Transverse colon (tissue), 4 donors: ENCODE measurements at regions not wholly inside any gene's neighbourhood (a gene's known extent, or its start where the extent isn't known, plus 50 kb on each side); places are given as distances from the start of the nearest gene placed in this dataset.

ENCODE experiments used
- DNase-seq: peaks from one replicate; pipeline ENCODE4 v3.0.0-alpha.2; 2019
- H3K27ac ChIP-seq, 4 donors: fragments of 200-600 bp; sonication (generic); 2 replicates each; pipeline ENCODE4 v1.5.1; 2016 to 2018; ENCODE audit warnings: inconsistent platforms in 4 of 4
- H3K27me3 ChIP-seq: fragments of 200-600 bp; sonication (generic); 2 replicates; pipeline ENCODE4 v1.5.1; 2017; ENCODE audit warnings: inconsistent platforms
- H3K36me3 ChIP-seq, 4 donors: fragments of 200-600 bp; sonication (generic); 2 replicates each; pipeline ENCODE4 v1.5.1; 2017 to 2019; ENCODE audit warnings: inconsistent platforms in 4 of 4
- H3K4me1 ChIP-seq, 4 donors: fragments of 200-600 bp; sonication (generic); 2 replicates each; pipeline ENCODE4 v1.5.1; 2017 to 2020; ENCODE audit warnings: inconsistent platforms in 4 of 4
- H3K4me3 ChIP-seq, 4 donors: fragments of 200-600 bp; sonication (generic); 1 replicate in 1 of 4; 2 replicates in 3 of 4; pipeline versions ENCODE4 v1.5.1 to v1.6.1; 2017 to 2019; ENCODE audit warnings: inconsistent platforms in 4 of 4
- H3K9me3 ChIP-seq, 2 donors: fragments of 200-600 bp; sonication (generic); 2 replicates each; pipeline ENCODE4 v1.5.1; 2017 to 2019; ENCODE audit warnings: inconsistent platforms in 2 of 2
- EP300 ChIP-seq: sonication (generic); formaldehyde crosslinking; IDR thresholded peaks from one replicate; pipeline ENCODE4 v1.6.1; 2017; ENCODE audit warnings: antibody characterized with exemption, low read depth
- POLR2A ChIP-seq: fragments of 450-650 bp; IDR thresholded peaks from one replicate; pipeline ENCODE4 v1.6.1; 2016; ENCODE audit warnings: antibody characterized with exemption, mild to moderate bottlenecking, moderate library complexity
- POLR2AphosphoS5 ChIP-seq, 3 donors: sonication (generic); formaldehyde crosslinking; IDR thresholded peaks; one replicate each; pipeline ENCODE4 v1.6.1; 2016; ENCODE audit warnings: antibody characterized with exemption in 3 of 3
- WGBS, 2 donors: methylation state at CpG; one replicate each; pipeline ENCODE4 v1.1.5; 2018; ENCODE audit warnings: low coverage in 1 of 2; 5-methylcytosine and 5-hydroxymethylcytosine counted together
- in situ Hi-C, 4 donors: fragments of 200-750 bp; cut with MboI; loops; one replicate each; pipeline versions ENCODE4 v1.15.0 to v1.15.1; 2017; ENCODE audit warnings: low sequenced_read_pairs in 3 of 4, low pct_ligation_motif_present in 1 of 4, low pct_unique_long_range_greater_than_20kb in 1 of 4
- intact Hi-C: fragments of 100-400 bp; cut with DNase I; formaldehyde crosslinking; loops from one replicate; pipeline ENCODE4 v1.15.1; 2023; ENCODE audit warnings: low total_unique reads
- TF ChIP-seq, protein P1 (sequence below), 5 experiments: fragments of 200-600 bp in 3 of 5; fragments of 450-650 bp in 2 of 5; sonication (generic) in 3 of 5; IDR thresholded peaks; 1 replicate in 2 of 5; 2 replicates in 3 of 5; pipeline ENCODE4 v1.5.1; 2016 to 2017; ENCODE audit warnings: antibody characterized with exemption in 5 of 5, inconsistent platforms in 3 of 5, mild to moderate bottlenecking in 2 of 5, moderate library complexity in 1 of 5

- Histone ChIP-seq H3K4me3 (no peak overlapping the region), H3K36me3 (no peaks in the 10 kb centered on the region), H3K9me3 (peaks cover 0 to 2% of the 10 kb centered on the region in 2 donors), H3K27me3 (no peaks in the 10 kb centered on the region), H3K27ac (no peak overlapping the region), H3K4me1 (no peaks in the 10 kb centered on the region)
- in situ Hi-C loops: no loop called here
- TF ChIP-seq EP300 (no peak), POLR2A (no peak), POLR2AphosphoS5 (IDR thresholded peaks at IDR 0.05) (no peak)
- TF ChIP-seq, protein P1, sequence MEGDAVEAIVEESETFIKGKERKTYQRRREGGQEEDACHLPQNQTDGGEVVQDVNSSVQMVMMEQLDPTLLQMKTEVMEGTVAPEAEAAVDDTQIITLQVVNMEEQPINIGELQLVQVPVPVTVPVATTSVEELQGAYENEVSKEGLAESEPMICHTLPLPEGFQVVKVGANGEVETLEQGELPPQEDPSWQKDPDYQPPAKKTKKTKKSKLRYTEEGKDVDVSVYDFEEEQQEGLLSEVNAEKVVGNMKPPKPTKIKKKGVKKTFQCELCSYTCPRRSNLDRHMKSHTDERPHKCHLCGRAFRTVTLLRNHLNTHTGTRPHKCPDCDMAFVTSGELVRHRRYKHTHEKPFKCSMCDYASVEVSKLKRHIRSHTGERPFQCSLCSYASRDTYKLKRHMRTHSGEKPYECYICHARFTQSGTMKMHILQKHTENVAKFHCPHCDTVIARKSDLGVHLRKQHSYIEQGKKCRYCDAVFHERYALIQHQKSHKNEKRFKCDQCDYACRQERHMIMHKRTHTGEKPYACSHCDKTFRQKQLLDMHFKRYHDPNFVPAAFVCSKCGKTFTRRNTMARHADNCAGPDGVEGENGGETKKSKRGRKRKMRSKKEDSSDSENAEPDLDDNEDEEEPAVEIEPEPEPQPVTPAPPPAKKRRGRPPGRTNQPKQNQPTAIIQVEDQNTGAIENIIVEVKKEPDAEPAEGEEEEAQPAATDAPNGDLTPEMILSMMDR (IDR thresholded peaks at IDR 0.05): no peak
- intact Hi-C loops: no loop called here
- DNase-seq: no peak
Observed at GRCh38 chr5:97891971-97892370, 708.9 kb upstream of the RIOK2 start.

- intact Hi-C loops (no loop called here), in situ Hi-C loops (no loop called here)
- H3K4me3 ChIP-seq: no peak overlapping the region
- H3K27ac ChIP-seq: no peak overlapping the region
- WGBS, 2 donors: 75 to 90% methylated on average over 2 of the region's 2 CpGs
- H3K4me1 ChIP-seq: peaks cover 0 to 6% (median 0%) of the 10 kb centered on the region in 4 donors
- TF ChIP-seq POLR2AphosphoS5 (IDR thresholded peaks at IDR 0.05): no peak
- TF ChIP-seq POLR2A: no peak
- TF ChIP-seq, protein P1 (IDR thresholded peaks at IDR 0.05): no peak
- TF ChIP-seq EP300: no peak
- DNase-seq: no peak
- H3K27me3 ChIP-seq: no peaks in the 10 kb centered on the region
- H3K36me3 ChIP-seq: no peaks in the 10 kb centered on the region
- peaks cover 3 to 17% of the 10 kb centered on the region in 2 donors for H3K9me3 ChIP-seq
Observed at GRCh38 chr5:97903742-97904141, 720.7 kb upstream of the RIOK2 start.

DNA sequence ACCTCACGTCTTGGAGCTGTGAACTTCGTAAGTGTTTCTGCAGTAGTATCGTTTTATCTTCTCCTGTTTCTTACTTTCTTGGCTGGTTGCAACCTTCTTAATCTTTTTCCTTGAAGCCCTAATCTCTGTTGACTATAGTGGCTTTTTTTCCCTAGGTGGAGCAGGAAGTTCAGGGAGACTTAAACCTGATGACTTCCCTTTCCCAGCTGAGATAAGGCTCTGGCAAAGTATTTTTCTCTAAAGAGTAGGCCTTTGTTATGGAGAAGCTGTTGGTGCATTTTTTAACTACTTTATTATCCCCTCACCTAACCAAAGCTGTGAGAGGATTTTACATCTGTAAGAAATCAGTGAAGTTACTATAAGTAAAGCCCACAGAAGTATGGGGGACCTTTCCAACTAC, 723.1 kb upstream of the RIOK2 start:
- Histone ChIP-seq H3K27ac (no peak overlapping the region), H3K4me3 (no peak overlapping the region), H3K9me3 (peaks cover 3 to 17% of the 10 kb centered on the region in 2 donors), H3K27me3 (no peaks in the 10 kb centered on the region), H3K36me3 (no peaks in the 10 kb centered on the region), H3K4me1 (peaks cover 0 to 6% (median 0%) of the 10 kb centered on the region in 4 donors)
- DNase-seq: no peak
- no peak for TF ChIP-seq POLR2AphosphoS5 (IDR thresholded peaks at IDR 0.05)
- TF ChIP-seq, protein P1 (IDR thresholded peaks at IDR 0.05): no peak
- no peak for TF ChIP-seq EP300
- TF ChIP-seq POLR2A: no peak
- in situ Hi-C loops (no loop called here), intact Hi-C loops (no loop called here)
- 39 to 59% methylated on average over 3 of the region's 3 CpGs for WGBS, 2 donors

DNA sequence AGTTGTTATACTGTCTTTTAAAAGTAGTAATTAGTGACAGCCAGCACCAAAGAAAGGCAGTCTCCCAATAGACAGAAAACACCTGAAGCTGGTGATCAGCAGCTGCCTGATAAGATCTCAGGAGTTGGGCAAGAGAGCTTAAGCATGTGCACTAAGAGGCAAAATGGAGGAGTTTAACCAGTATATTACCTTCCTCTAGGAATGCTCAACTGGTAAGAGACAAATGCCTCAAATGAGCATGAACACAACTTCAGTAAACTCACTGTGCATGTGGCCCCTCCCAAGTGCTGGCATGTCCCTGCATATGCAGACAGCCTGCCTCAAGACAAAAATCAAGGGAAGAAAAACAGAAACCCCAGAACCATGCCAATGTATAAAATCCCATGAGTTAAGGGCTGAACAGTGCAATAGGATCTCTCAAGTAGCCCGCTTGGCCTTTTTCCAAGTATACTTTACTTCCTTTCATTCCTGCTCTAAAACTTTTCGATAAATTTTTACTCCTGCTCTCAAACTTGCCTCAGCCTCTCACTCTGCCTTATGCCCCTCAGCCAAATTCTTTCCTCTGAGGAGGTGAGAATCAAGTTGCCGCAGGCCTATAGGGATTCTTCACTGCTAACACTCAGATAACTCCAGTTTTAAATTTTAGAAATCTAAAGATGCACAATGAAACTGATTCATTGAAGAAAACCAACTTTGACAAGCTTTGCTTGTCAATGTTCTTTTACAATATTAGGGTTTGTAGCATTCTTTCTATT, 724.8 kb upstream of the RIOK2 start:
- Histone ChIP-seq H3K27me3 (no peaks in the 10 kb centered on the region), H3K4me1 (peaks cover 0 to 6% (median 0%) of the 10 kb centered on the region in 4 donors), H3K36me3 (no peaks in the 10 kb centered on the region), H3K9me3 (peaks cover 3 to 15% of the 10 kb centered on the region in 2 donors), H3K4me3 (no peak overlapping the region), H3K27ac (no peak overlapping the region)
- in situ Hi-C loops: no loop called here
- TF ChIP-seq, protein P1 (IDR thresholded peaks at IDR 0.05): no peak
- TF ChIP-seq POLR2A: no peak
- no peak for TF ChIP-seq POLR2AphosphoS5 (IDR thresholded peaks at IDR 0.05)
- intact Hi-C loops: no loop called here
- 73 to 88% methylated on average over 2 to 3 of the region's 3 CpGs for WGBS, 2 donors
- DNase-seq: no peak
